ENCODE measurements at regions not wholly inside any gene's neighbourhood (a gene's known extent, or its start where the extent isn't known, plus 50 kb on each side); places are given as distances from the start of the nearest gene placed in this dataset.

GRCh38 chr14:25887251-25887878 is 710.5 kb downstream of the NOVA1 start:
- Histone ChIP-seq H4K91ac (ENCODE audit: insufficient read length, low read depth, low read length) (no peak overlapping the region), H2BK15ac (ENCODE audit: low read depth, low read length) (no peak overlapping the region), H2BK5ac (ENCODE audit: insufficient read length, low read length) (no peak overlapping the region), H2AK5ac (ENCODE audit: insufficient read length, low read length) (no peak overlapping the region), H3K9me3 (ENCODE audit: control insufficient read depth, low read depth, low read length) (no peaks in the 10 kb centered on the region), H3T11ph (ENCODE audit: low read length) (no peak overlapping the region), H2BK20ac (ENCODE audit: low read depth, low read length, poor library complexity, severe bottlenecking) (no peak overlapping the region), H3K9ac (ENCODE audit: extremely low read depth, insufficient read length, low read length) (no peak overlapping the region), H4K8ac (replicated peaks; ENCODE audit: insufficient read length, low read depth, low read length) (no peak overlapping the region), H3K4me2 (ENCODE audit: insufficient read depth, insufficient read length, low read length) (no peak overlapping the region), H2BK12ac (ENCODE audit: insufficient read length, low read depth, low read length) (no peak overlapping the region), H3K56ac (ENCODE audit: insufficient read length, low read depth, low read length) (no peak overlapping the region), H3K18ac (ENCODE audit: insufficient read length, low read depth, low read length) (no peak overlapping the region), H3K27me3 (ENCODE audit: insufficient read depth, low read length) (no peaks in the 10 kb centered on the region), H2AFZ (ENCODE audit: low read length) (no peak overlapping the region), H4K20me1 (ENCODE audit: control insufficient read depth, insufficient read depth, insufficient read length) (no peaks in the 10 kb centered on the region), H3K4ac (ENCODE audit: low read depth, low read length) (no peak overlapping the region), H3K27ac (ENCODE audit: insufficient read length, low read depth, low read length) (no peak overlapping the region), H3K23ac (ENCODE audit: insufficient read length, low read depth, low read length) (no peak overlapping the region), H2BK120ac (ENCODE audit: low read depth, low read length, poor library complexity, severe bottlenecking) (no peak overlapping the region), H3K79me1 (ENCODE audit: insufficient read depth, low read depth, low read length, poor library complexity, severe bottlenecking) (no peaks in the 10 kb centered on the region), H3K4me1 (ENCODE audit: insufficient read depth, low read length) (no peaks in the 10 kb centered on the region), H4K5ac (ENCODE audit: insufficient read length, low read depth, low read length) (no peak overlapping the region), H3K14ac (ENCODE audit: insufficient read depth, low read length) (no peak overlapping the region), H3K79me2 (ENCODE audit: insufficient read depth, low read length) (no peaks in the 10 kb centered on the region), H3K23me2 (ENCODE audit: insufficient read length, low read depth, low read length, poor library complexity, severe bottlenecking) (no peaks in the 10 kb centered on the region)
- H3K36me3 Mint-ChIP-seq (ENCODE audit: insufficient read depth in 1 of 3, low read depth in 3 of 3), result no peaks in the 10 kb centered on the region
- H3K27me3 Mint-ChIP-seq (ENCODE audit: low read depth), result no peaks in the 10 kb centered on the region
- WGBS (ENCODE audit: extremely low coverage, insufficient read length, low lambda C conversion rate), result no CpG with 5 or more reads among the region's 3 CpGs
- no peak overlapping the region for H3K4me3 Mint-ChIP-seq
- no peaks in the 10 kb centered on the region for H3K9me3 Mint-ChIP-seq
- DNase-seq, result no peak
- H3K4me1 Mint-ChIP-seq, result peaks cover 5% of the 10 kb centered on the region in 2 experiments; a peak in 2 of 4 replicates
- no peak overlapping the region for H3K27ac Mint-ChIP-seq
- no peak for TF ChIP-seq CTCF (conservative IDR thresholded peaks at IDR 0.05)

Data from H9 (cell line).